ENCODE measurements at regions not wholly inside any gene's neighbourhood (a gene's known extent, or its start where the extent isn't known, plus 50 kb on each side); places are given as distances from the start of the nearest gene placed in this dataset.

DNA sequence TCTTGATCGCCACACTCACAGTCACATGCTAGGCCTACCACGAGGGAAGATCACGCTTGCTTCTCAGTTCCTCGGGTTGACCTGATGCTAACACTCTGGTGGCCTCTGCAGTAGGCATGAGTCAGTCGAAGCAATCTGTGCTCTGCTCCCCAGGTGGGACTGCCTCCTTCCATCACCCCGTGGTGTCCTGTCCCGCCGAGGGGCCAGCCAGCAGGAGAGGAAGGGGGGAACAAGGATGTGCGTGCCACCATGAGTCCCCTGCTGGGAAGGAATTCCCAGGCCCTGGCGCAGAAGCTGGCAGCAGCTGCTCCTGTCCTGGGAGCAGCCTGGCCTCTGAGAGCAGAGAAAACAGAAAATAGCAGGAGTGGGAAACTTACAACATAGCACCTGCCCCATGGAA, 695.0 kb upstream of the NRP1 start:
- TF ChIP-seq ASH2L (IDR thresholded peaks at IDR 0.05; ENCODE audit: low read length) (no peak), EP300 (IDR thresholded peaks at IDR 0.05; ENCODE audit: borderline replicate concordance in 1 of 2, low read depth in 2 of 2, low read length in 2 of 2) (no peak), BACH1 (IDR thresholded peaks at IDR 0.05; ENCODE audit: low read length) (no peak), SP4 (IDR thresholded peaks at IDR 0.05; ENCODE audit: low read length) (no peak)
- TF ChIP-seq, protein P1, sequence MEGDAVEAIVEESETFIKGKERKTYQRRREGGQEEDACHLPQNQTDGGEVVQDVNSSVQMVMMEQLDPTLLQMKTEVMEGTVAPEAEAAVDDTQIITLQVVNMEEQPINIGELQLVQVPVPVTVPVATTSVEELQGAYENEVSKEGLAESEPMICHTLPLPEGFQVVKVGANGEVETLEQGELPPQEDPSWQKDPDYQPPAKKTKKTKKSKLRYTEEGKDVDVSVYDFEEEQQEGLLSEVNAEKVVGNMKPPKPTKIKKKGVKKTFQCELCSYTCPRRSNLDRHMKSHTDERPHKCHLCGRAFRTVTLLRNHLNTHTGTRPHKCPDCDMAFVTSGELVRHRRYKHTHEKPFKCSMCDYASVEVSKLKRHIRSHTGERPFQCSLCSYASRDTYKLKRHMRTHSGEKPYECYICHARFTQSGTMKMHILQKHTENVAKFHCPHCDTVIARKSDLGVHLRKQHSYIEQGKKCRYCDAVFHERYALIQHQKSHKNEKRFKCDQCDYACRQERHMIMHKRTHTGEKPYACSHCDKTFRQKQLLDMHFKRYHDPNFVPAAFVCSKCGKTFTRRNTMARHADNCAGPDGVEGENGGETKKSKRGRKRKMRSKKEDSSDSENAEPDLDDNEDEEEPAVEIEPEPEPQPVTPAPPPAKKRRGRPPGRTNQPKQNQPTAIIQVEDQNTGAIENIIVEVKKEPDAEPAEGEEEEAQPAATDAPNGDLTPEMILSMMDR (IDR thresholded peaks at IDR 0.05; ENCODE audit: control extremely low read depth in 1 of 3, insufficient read depth in 1 of 3, low read depth in 1 of 3, low read length in 3 of 3): no peak
- TF ChIP-seq, protein P2, sequence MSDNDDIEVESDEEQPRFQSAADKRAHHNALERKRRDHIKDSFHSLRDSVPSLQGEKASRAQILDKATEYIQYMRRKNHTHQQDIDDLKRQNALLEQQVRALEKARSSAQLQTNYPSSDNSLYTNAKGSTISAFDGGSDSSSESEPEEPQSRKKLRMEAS (IDR thresholded peaks at IDR 0.05): no peak

Data from H1 (cell line).